HCT116 (cell line): ENCODE measurements at regions not wholly inside any gene's neighbourhood (a gene's known extent, or its start where the extent isn't known, plus 50 kb on each side); places are given as distances from the start of the nearest gene placed in this dataset.

ENCODE experiments used
- ATAC-seq: fragments of 200-7000 bp; cut with Tn5 transposase; 2 replicates; pipeline ENCODE4 v1.9.1; 2020; ENCODE audit warnings: mild to moderate bottlenecking, moderate library complexity
- BruUV-seq: library from RNA; stranded (reverse); fragments of 400-500 nt; replicated peaks from 2 replicates; lab custom pipeline; 2021; lab: Mats Ljungman, UMichigan
- CTCF ChIA-PET: fragments of 300-600 bp; sonication (Branson Sonifier 250); formaldehyde crosslinking; loops from one replicate; lab custom pipeline; 2021; ENCODE audit warnings: antibody characterized with exemption; lab: Charles Lee
- POLR2A ChIA-PET: fragments of 300-600, 350-600 bp; sonication (Branson Sonifier 250); formaldehyde crosslinking; loops from one replicate; lab custom pipeline; 2021; ENCODE audit warnings: antibody characterized with exemption; lab: Charles Lee
- RAD21 ChIA-PET, 2 experiments: fragments of 300-600 bp; sonication (Branson Sonifier 250); formaldehyde crosslinking; loops; one replicate each; lab custom pipeline; 2023; ENCODE audit warnings: low total read pairs in 2 of 2; ENCODE audit not compliant: uncharacterized antibody in 2 of 2, unreplicated experiment in 2 of 2, low non-redundant PET in 1 of 2; lab: Charles Lee
- DNase-seq: peaks from one replicate; pipeline ENCODE4 v3.0.0-alpha.2; 2010; ENCODE audit warnings: low read depth, low spot score
- H2AFZ ChIP-seq: fragments of 200-600 bp; shearing (Covaris generic), sonication (generic); 2 replicates; pipeline ENCODE4 v1.6.1; 2017; ENCODE audit warnings: low read depth, mixed run types, mixed read lengths, antibody characterized with exemption, low read length; ENCODE audit not compliant: poor library complexity, severe bottlenecking
- H3K27ac ChIP-seq: 2 replicates; pipeline ENCODE4 v1.5.1; 2012; ENCODE audit warnings: low read depth, low read length
- H3K27me3 ChIP-seq: fragments of 200-600 bp; sonication (generic); 2 replicates; pipeline ENCODE4 v1.6.1; 2016; ENCODE audit warnings: mixed run types, low read length, mixed read lengths; ENCODE audit not compliant: insufficient read depth
- H3K36me3 ChIP-seq, 2 experiments: fragments of 200-500 bp in 1 of 2; fragments of 200-600 bp in 1 of 2; sonication (Bioruptor generic) in 1 of 2; sonication (generic) in 1 of 2; 2 replicates each; pipeline versions ENCODE4 v1.5.1 to v1.6.1; 2014 to 2016; ENCODE audit warnings: low read length in 2 of 2, inconsistent platforms in 1 of 2, mixed read lengths in 1 of 2, mixed run types in 1 of 2; ENCODE audit not compliant: insufficient read depth in 2 of 2, control insufficient read depth in 1 of 2
- H3K4me1 ChIP-seq, 2 experiments: fragments of 200-600 bp in 1 of 2; sonication (generic) in 1 of 2; 2 replicates each; pipeline versions ENCODE4 v1.5.1 to v1.6.1; 2012 to 2017; ENCODE audit warnings: low read length in 2 of 2, inconsistent platforms in 1 of 2, mild to moderate bottlenecking in 1 of 2, mixed read lengths in 1 of 2, mixed run types in 1 of 2, moderate library complexity in 1 of 2; ENCODE audit not compliant: insufficient read depth in 2 of 2, control insufficient read depth in 1 of 2
- H3K4me2 ChIP-seq: fragments of 200-600 bp; sonication (generic); 2 replicates; pipeline ENCODE4 v1.6.1; 2017; ENCODE audit warnings: mixed run types, low read length, mixed read lengths
- H3K4me3 ChIP-seq, 2 experiments: fragments of 200-600 bp in 1 of 2; sonication (generic) in 1 of 2; replicated peaks in 1 of 2; 2 replicates each; pipeline ENCODE4 v1.5.1; 2011 to 2016; ENCODE audit warnings: low read length in 2 of 2, control low read depth in 1 of 2, low read depth in 1 of 2, mild to moderate bottlenecking in 1 of 2, mixed read lengths in 1 of 2, mixed run types in 1 of 2
- H3K79me2 ChIP-seq: fragments of 200-600 bp; sonication (generic); 2 replicates; pipeline ENCODE4 v1.6.1; 2017; ENCODE audit warnings: mild to moderate bottlenecking, mixed run types, low read length, moderate library complexity, mixed read lengths; ENCODE audit not compliant: insufficient read depth
- H3K9ac ChIP-seq: fragments of 200-600 bp; sonication (generic); 2 replicates; pipeline ENCODE4 v1.6.1; 2016; ENCODE audit warnings: low read length, mixed read lengths
- H3K9me2 ChIP-seq: fragments of 200-600 bp; sonication (generic), shearing (Covaris generic); 2 replicates; pipeline ENCODE4 v1.6.1; 2017; ENCODE audit warnings: mixed run types, mild to moderate bottlenecking, moderate library complexity; ENCODE audit not compliant: insufficient read depth
- H3K9me3 ChIP-seq, 2 experiments: fragments of 200-500 bp in 1 of 2; fragments of 200-600 bp in 1 of 2; sonication (Bioruptor generic) in 1 of 2; sonication (generic) in 1 of 2; 2 replicates each; pipeline ENCODE4 v1.6.1; 2014 to 2017; ENCODE audit warnings: low read length in 2 of 2, mixed read lengths in 2 of 2, inconsistent platforms in 1 of 2, low read depth in 1 of 2, mild to moderate bottlenecking in 1 of 2, mixed run types in 1 of 2, moderate library complexity in 1 of 2; ENCODE audit not compliant: control insufficient read depth in 1 of 2, insufficient read depth in 1 of 2
- H4K20me1 ChIP-seq: fragments of 200-600 bp; sonication (generic), shearing (Covaris generic); 2 replicates; pipeline ENCODE4 v1.6.1; 2017; ENCODE audit warnings: mixed run types, mild to moderate bottlenecking, moderate library complexity; ENCODE audit not compliant: insufficient read depth
- CBX3 ChIP-seq: IDR thresholded peaks from 2 replicates; pipeline ENCODE4 v1.6.1; 2012; ENCODE audit warnings: low read depth
- EGR1 ChIP-seq: IDR thresholded peaks from 2 replicates; pipeline ENCODE4 v1.6.1; 2012; ENCODE audit warnings: low read depth
- ELF1 ChIP-seq: IDR thresholded peaks from 2 replicates; pipeline ENCODE4 v1.6.1; 2012; ENCODE audit warnings: low read depth, borderline replicate concordance
- EZH2 ChIP-seq: fragments of 200-600 bp; sonication (generic); IDR thresholded peaks from 2 replicates; pipeline ENCODE4 v1.6.1; 2017; ENCODE audit warnings: antibody characterized with exemption, mixed run types
- FOSL1 ChIP-seq: IDR thresholded peaks from 2 replicates; pipeline ENCODE4 v1.6.1; 2012; ENCODE audit warnings: low read depth
- POLR2A ChIP-seq: IDR thresholded peaks from 2 replicates; pipeline ENCODE4 v1.7.0; 2011; ENCODE audit warnings: borderline replicate concordance; ENCODE audit not compliant: insufficient read depth, insufficient read length; ENCODE audit errors: extremely low read depth
- POLR2AphosphoS5 ChIP-seq: IDR thresholded peaks from 2 replicates; pipeline ENCODE4 v1.6.1; 2011; ENCODE audit warnings: mild to moderate bottlenecking, low read depth, low read length, moderate library complexity
- RAD21 ChIP-seq: IDR thresholded peaks from 2 replicates; pipeline ENCODE4 v1.6.1; 2012; ENCODE audit warnings: low read depth, mild to moderate bottlenecking
- SRF ChIP-seq: IDR thresholded peaks from 2 replicates; pipeline ENCODE4 v1.6.1; 2012; ENCODE audit warnings: low read depth
- TCF7L2 ChIP-seq: IDR thresholded peaks from 2 replicates; pipeline ENCODE4 v1.7.0; 2011; ENCODE audit warnings: borderline replicate concordance, inconsistent platforms; ENCODE audit not compliant: insufficient read depth, insufficient read length; ENCODE audit errors: extremely low read depth
- YY1 ChIP-seq: IDR thresholded peaks from 2 replicates; pipeline ENCODE4 v1.6.1; 2011; ENCODE audit warnings: low read length, low read depth, moderate library complexity, mild to moderate bottlenecking; ENCODE audit not compliant: insufficient replicate concordance; ENCODE audit errors: extremely low read depth
- intact Hi-C: fragments of 100-400 bp; cut with micrococcal nuclease; formaldehyde crosslinking; loops from 2 replicates; pipeline ENCODE4 v1.10.0; 2022
- TF ChIP-seq, protein P1 (sequence below): IDR thresholded peaks from 2 replicates; pipeline ENCODE4 v1.6.1; 2012
- TF ChIP-seq, protein P2 (sequence below), 3 experiments: fragments of 200-600 bp in 1 of 3; sonication (generic) in 1 of 3; IDR thresholded peaks in 2 of 3; conservative IDR thresholded peaks in 1 of 3; 2 replicates each; pipeline ENCODE4 v1.5.1; 2012 to 2017; ENCODE audit warnings: low read depth in 2 of 3, low read length in 2 of 3, antibody characterized with exemption in 1 of 3, borderline replicate concordance in 1 of 3, control low read depth in 1 of 3, mild to moderate bottlenecking in 1 of 3, mixed read lengths in 1 of 3, mixed run types in 1 of 3, moderate library complexity in 1 of 3; ENCODE audit not compliant: insufficient read depth in 1 of 3
- TF ChIP-seq, protein P3 (sequence below): IDR thresholded peaks from 2 replicates; pipeline ENCODE4 v1.6.1; 2012

DNA sequence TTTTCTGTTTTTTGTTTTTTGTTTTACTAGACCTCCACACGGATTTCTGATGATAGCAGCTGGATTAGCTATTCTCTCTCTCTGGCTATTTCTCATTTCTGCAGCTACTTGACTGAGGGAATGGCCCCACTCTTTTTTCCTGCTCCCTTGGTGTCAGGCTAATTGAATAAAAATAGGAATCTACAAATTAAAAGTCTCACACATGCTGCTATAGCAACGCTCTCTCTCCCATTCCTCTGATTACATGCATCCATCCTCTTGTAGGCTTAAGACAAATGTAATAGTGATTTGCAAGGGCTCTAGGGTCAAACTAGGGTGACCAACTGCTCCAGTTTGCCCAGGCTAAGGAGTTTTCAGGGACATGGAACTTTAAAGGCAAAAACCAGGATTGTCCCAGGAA is 221.8 kb downstream of the PHLDA1 start (continued):
- TF ChIP-seq TCF7L2 (no peak), EGR1 (no peak)
- TF ChIP-seq, all 23 proteins: peak for 0

DNA sequence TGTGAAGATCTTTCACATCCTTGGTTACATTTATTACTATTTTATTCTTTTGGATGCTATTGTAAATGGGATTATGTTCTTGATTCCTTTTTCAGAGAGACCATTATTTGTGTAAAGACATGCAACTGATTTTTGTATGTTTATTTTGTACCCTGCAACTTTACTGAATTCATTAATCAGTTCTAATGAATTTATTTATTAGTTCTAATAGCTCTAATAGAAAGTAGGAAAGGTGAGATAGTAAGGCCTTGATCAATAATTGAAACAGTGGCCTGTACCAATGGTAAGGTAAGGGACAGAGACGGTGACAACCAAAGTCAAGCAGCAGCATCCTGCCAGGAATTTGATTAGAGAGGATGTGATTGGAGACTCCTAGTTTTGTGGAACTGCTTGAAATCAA is 224.1 kb downstream of the PHLDA1 start:
- TF ChIP-seq CBX3 (no peak), EZH2 (no peak), ELF1 (no peak), POLR2A (no peak), SRF (no peak), RAD21 (no peak)
- TF ChIP-seq, all 23 proteins: peak for 0
- no peaks in the 10 kb centered on the region for H3K79me2 ChIP-seq
- intact Hi-C loops, result no loop called here
- BruUV-seq, result no TSS peak
- CTCF ChIA-PET, result no interaction called here
- H3K4me1 ChIP-seq, result peaks cover 16 to 22% of the 10 kb centered on the region in 2 experiments
- no peaks in the 10 kb centered on the region; a peak in 1 of 4 replicates for H3K9me3 ChIP-seq
- H3K27me3 ChIP-seq, result no peaks in the 10 kb centered on the region
- no peak overlapping the region for H3K4me2 ChIP-seq
- POLR2A ChIA-PET, result no interaction called here
- RAD21 ChIA-PET, result no interaction called here
- peaks cover 0 to 5% of the 10 kb centered on the region in 2 experiments; a peak in 1 of 4 replicates for H3K36me3 ChIP-seq
- H3K9me2 ChIP-seq, result no peaks in the 10 kb centered on the region
- no peak overlapping the region for H3K27ac ChIP-seq
- H3K4me3 ChIP-seq, result no peak overlapping the region
- H2AFZ ChIP-seq, result no peak overlapping the region
- DNase-seq (no peak), ATAC-seq (no peak)
- H3K9ac ChIP-seq, result no peak overlapping the region
- no peaks in the 10 kb centered on the region for H4K20me1 ChIP-seq

DNA sequence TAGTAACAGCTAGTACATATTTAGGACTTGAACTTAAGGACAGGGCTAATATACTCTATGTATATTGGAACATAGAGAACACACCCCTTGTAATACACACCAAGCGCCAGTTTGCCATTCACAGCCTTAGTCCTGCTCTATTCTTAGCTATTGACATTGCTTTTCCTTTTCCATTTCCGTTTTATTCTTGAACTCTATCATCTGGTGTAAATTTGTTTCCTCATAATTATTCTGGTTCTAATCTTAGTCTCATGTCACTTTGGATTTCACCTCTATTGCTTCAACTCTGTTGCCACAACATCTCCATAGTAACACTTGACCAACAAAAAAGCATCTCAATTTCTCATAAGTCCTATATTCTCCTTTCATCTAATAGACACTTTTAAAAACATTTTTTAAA is 225.7 kb downstream of the PHLDA1 start:
- intact Hi-C loops, result no loop called here
- H2AFZ ChIP-seq, result no peak overlapping the region
- no TSS peak for BruUV-seq
- ATAC-seq (no peak), DNase-seq (no peak)
- TF ChIP-seq, protein P1, sequence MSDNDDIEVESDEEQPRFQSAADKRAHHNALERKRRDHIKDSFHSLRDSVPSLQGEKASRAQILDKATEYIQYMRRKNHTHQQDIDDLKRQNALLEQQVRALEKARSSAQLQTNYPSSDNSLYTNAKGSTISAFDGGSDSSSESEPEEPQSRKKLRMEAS, result no peak
- no peak for TF ChIP-seq FOSL1
- TF ChIP-seq POLR2AphosphoS5, result no peak
- TF ChIP-seq, protein P2, sequence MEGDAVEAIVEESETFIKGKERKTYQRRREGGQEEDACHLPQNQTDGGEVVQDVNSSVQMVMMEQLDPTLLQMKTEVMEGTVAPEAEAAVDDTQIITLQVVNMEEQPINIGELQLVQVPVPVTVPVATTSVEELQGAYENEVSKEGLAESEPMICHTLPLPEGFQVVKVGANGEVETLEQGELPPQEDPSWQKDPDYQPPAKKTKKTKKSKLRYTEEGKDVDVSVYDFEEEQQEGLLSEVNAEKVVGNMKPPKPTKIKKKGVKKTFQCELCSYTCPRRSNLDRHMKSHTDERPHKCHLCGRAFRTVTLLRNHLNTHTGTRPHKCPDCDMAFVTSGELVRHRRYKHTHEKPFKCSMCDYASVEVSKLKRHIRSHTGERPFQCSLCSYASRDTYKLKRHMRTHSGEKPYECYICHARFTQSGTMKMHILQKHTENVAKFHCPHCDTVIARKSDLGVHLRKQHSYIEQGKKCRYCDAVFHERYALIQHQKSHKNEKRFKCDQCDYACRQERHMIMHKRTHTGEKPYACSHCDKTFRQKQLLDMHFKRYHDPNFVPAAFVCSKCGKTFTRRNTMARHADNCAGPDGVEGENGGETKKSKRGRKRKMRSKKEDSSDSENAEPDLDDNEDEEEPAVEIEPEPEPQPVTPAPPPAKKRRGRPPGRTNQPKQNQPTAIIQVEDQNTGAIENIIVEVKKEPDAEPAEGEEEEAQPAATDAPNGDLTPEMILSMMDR (IDR thresholded peaks at IDR 0.05 in 2 of 3, conservative IDR thresholded peaks at IDR 0.05 in 1 of 3; ENCODE audit: borderline replicate concordance in 1 of 3, insufficient read depth in 1 of 3, low read depth in 2 of 3, low read length in 2 of 3), result no peak
- TF ChIP-seq POLR2A, result no peak
- TF ChIP-seq ELF1, result no peak
- no peak for TF ChIP-seq EGR1
- TF ChIP-seq YY1, result no peak
- no peak for TF ChIP-seq CBX3
- TF ChIP-seq, protein P3, sequence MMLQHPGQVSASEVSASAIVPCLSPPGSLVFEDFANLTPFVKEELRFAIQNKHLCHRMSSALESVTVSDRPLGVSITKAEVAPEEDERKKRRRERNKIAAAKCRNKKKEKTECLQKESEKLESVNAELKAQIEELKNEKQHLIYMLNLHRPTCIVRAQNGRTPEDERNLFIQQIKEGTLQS, result no peak
- H3K4me2 ChIP-seq, result no peak overlapping the region
- CTCF ChIA-PET, result no interaction called here
- no peaks in the 10 kb centered on the region for H3K79me2 ChIP-seq
- H3K9me2 ChIP-seq, result no peaks in the 10 kb centered on the region
- H4K20me1 ChIP-seq, result no peaks in the 10 kb centered on the region
- no peak overlapping the region for H3K4me3 ChIP-seq
- POLR2A ChIA-PET, result no interaction called here
- peaks cover 0 to 5% of the 10 kb centered on the region in 2 experiments; a peak in 1 of 4 replicates for H3K36me3 ChIP-seq
- H3K4me1 ChIP-seq, result peaks cover 13 to 16% of the 10 kb centered on the region in 2 experiments
- no peaks in the 10 kb centered on the region for H3K27me3 ChIP-seq
- no peaks in the 10 kb centered on the region; a peak in 1 of 4 replicates for H3K9me3 ChIP-seq
- RAD21 ChIA-PET, result no interaction called here
- no peak overlapping the region for H3K9ac ChIP-seq
- 0 out of 2 replicates have a peak overlapping the region, but pooled peaks have one; percentile 14 for H3K27ac ChIP-seq
